AG20443 (cell line): ENCODE measurements at regions not wholly inside any gene's neighbourhood (a gene's known extent, or its start where the extent isn't known, plus 50 kb on each side); places are given as distances from the start of the nearest gene placed in this dataset.

Experiments
- DNase-seq: peaks from one replicate; pipeline ENCODE4 v3.0.0; 2012; ENCODE audit warnings: low spot score, mixed read lengths

GRCh38 chr11:134797411-134798089 lies 385.5 kb upstream of the B3GAT1 start:
- no peak for DNase-seq

- DNase-seq, result no peak
These were observed 383.0 kb upstream of the B3GAT1 start for GRCh38 chr11:134795017-134795416.

DNA sequence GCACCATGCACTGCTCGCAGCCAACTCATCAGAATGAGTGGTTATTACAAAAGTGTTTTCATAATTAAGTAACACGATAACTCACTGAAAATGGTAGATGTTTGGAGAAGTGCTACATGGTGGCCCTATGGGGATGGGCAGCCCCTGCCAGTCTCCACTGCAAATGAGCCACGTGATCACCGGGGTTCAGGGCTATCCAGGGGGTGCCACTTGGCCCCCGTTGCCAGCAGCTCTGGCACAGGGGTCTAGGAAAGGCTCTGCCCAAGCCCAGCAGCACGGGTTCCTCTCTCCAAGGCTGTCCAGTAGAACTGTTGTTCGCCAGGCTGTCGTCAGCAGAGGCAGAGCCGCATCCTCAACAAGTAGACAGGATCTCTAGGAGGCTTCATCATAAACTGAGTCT lies 382.1 kb upstream of the B3GAT1 start:
- no peak for DNase-seq

DNA sequence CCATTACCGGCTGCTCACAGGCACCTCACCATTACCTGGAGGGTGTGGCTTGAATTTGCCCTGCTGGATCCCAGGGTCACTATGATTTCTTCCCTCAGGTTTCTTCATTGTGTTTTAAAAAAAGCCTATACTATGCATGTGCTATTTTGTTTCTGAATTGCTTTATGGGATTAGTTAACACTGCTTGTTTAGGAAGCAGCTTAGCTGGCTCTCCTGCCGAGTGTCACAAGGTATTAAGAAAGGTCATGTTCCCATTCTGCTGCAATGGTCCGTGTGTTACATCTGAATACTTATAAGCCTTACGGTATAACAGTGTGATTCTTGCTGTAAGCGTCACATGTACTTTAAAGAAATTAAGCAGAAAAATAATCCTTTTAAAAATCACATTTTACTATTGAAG lies 380.6 kb upstream of the B3GAT1 start:
- DNase-seq, result no peak

DNA sequence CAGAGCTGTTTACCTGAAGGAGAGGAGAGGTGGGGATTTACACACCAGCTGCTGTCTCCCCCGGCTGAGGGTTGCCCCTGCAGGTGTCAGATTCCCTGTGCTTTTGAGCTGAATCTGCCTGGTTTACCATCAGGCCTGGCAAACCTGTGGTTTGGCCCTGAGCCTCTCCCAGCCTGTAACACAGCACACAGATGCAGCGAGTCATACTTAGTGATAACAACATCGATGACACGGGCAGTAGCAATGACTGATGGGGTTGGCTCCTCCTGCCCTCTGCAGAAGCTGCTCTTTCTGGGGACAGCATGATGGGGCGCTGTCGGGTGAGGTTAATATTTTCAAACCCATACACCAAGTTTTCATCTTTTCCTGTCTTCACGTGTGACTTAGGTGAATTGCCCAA lies 380.0 kb upstream of the B3GAT1 start:
- no peak for DNase-seq

DNA sequence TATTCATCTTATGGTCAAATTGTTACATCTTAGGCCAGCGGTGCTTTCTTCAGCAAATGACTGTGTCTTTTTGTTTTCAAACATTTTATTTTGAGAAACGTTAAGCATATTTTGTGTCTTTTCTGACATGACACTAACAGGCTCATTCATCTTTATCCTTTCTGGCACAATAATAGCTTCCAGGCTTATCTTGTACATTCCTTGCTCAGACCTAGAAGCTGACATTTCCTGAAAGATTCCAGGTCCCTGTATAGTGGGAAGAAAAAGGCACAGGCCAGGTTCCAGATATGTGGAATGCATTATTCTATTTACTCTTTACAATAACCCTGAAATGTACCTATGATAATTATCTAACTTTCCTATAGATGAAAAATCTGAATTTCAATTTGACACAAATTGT lies 379.1 kb upstream of the B3GAT1 start:
- no peak for DNase-seq

DNA sequence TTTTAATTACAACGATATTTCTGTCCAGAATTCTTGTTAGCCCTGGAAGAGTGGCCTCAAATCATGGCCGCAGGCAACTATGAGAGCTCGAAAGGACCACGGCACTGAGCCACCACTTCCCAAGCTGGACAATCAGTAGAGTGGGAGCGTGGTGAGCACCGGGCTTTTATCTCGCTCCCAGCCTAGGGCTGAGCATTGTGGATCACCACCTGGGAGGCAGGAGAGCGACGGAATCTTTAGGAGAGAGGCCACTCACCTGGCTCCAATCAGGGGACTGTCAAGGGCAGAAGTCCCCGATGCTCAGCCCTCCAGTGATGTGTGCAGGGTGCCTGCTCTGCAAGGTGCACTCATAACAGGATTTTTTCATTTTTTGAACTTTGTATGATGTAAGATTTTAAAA lies 377.1 kb upstream of the B3GAT1 start:
- no peak for DNase-seq

GRCh38 chr11:134786636-134787035 lies 374.6 kb upstream of the B3GAT1 start:
- no peak for DNase-seq

DNA sequence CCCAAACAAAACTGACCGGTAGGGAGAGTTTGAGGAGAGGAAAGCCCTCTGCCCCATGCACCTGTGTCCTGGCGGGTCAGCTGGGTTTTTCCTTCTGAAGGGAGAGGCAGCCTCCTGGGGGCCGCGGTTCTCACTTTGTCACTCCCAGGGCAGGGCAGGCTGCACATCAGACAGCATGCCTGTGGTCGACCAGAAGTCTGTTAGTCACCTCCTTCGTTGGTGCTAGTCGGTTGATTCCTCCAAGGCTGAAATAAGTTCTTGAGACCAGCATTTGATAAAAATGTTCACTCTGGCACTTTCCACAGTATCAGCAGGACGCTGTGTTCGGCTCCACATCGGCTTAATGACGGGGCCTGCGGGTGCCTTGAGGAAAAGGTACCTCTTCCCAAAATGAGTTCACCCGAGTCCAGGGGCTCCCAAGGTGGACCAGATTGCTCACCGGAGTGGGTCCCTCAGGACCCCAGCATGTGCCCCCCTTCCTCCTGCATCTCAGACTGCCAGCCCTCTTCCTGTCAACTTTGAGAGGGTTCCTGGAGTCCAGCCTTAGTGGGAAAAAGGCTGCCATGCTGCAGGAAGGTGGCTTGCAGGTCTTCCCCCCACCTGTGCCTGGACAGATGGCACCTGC lies 373.7 kb upstream of the B3GAT1 start:
- no peak for DNase-seq

GRCh38 chr11:134785059-134785458 lies 373.0 kb upstream of the B3GAT1 start:
- no peak for DNase-seq

DNA sequence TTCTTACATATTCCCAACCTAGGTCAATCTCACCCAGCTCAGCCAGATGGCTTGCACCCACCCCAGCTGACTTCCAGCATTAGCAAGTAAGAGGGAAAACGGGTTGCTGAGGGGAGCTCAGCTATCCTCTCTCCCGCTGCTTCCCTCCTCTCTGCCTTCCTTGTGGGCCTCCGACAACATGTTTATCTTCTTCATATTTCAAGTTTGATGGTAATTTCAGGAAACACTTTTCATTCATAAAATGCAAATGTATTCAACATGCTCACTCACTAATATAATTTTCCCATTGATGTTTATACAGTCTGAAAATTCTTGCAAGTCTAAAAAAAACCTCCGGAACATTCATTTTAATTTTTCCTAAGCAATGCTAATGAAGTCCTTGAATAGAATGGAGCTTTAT lies 372.5 kb upstream of the B3GAT1 start:
- no peak for DNase-seq

DNA sequence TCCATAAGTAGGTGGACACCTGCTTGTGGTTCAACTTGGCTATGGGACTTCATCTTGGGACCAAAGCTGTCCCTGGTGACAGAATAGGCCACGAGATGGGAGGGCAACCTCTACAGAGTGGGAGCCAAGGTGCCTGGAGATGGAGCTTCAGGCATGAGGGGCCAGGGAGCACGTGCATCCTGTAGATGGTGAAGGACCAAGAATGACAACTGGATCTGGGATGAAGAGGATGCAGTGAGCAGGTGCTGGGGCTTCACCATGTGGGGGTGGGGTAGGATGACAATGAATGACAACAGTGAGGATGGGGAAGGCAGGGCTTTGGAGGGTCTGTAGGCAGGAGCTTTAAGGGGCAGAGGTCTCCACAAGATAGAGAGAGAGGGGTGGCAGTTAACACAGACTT lies 372.0 kb upstream of the B3GAT1 start:
- DNase-seq, result no peak

- no peak for DNase-seq
These were observed 371.2 kb upstream of the B3GAT1 start for GRCh38 chr11:134783234-134783633.

DNA sequence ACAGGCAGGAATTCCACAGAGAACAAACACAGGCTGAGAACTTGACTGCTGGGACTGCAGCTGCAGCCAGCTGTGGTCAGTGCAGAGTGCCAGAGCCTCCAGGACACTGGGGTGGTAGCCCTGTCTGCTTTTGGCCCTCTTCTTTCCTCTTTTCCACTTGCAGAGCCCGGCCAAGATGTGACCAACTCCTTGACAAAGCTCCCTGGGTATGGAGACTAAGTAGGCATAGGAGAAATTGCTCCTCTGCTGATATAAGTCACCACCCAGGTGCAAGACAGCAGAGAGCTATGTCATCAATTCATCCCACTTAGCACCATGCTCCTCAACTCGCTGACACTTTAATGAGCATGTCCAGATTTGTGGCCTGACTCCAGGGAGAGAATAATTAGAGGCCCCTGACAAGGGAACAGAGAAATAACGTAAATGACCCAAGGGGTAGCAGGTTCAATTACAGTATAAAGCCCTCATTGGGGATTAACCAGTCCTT lies 369.4 kb upstream of the B3GAT1 start:
- no peak for DNase-seq

GRCh38 chr11:134780486-134781147 lies 368.6 kb upstream of the B3GAT1 start:
- no peak for DNase-seq

DNA sequence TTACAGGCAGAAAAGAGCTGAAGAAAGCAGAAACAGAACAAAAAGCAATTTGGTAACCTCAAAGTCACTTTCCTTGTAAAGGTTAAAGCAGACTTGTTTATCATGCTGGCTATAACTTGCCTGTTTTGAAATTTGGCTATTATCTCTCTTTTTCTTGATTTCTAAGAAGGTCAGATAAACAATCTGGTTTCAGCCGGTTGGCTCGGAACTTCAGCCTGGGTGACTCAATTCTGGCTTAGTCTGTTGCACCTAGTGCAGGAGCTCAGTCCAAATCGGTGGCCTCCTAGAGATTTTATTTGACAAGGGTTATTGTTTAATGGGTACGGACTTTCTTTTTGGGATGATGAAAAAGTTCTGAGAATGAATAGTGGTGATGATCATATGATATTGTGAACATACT lies 367.1 kb upstream of the B3GAT1 start:
- no peak for DNase-seq

- DNase-seq, result no peak
These were observed 356.4 kb upstream of the B3GAT1 start for GRCh38 chr11:134768463-134768862.

GRCh38 chr11:134765565-134765964 lies 353.5 kb upstream of the B3GAT1 start:
- DNase-seq, result no peak

- no peak for DNase-seq
These were observed 352.9 kb upstream of the B3GAT1 start for GRCh38 chr11:134764966-134765365.

DNA sequence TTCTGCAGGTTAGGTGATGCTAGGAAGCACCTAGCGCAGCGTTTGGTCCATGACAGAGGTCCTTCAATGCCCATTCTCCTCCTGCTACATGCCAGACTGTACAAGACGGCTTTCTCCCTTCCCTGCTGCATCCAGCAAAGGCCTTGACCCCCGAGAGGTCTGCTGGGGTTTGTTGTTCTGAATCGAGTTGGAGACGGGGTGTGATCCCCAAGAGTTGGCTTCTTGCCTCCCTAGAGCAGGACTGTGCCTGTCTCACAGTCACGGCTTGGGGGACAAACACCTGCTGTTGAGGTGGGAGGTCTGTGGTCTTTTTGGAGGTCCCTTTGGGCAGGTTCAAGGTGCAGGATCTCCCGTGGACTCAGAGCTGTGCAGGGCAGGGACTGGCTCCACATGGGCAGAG lies 352.3 kb upstream of the B3GAT1 start:
- no peak for DNase-seq

- no peak for DNase-seq
These were observed 351.0 kb upstream of the B3GAT1 start for GRCh38 chr11:134763030-134763388.

DNA sequence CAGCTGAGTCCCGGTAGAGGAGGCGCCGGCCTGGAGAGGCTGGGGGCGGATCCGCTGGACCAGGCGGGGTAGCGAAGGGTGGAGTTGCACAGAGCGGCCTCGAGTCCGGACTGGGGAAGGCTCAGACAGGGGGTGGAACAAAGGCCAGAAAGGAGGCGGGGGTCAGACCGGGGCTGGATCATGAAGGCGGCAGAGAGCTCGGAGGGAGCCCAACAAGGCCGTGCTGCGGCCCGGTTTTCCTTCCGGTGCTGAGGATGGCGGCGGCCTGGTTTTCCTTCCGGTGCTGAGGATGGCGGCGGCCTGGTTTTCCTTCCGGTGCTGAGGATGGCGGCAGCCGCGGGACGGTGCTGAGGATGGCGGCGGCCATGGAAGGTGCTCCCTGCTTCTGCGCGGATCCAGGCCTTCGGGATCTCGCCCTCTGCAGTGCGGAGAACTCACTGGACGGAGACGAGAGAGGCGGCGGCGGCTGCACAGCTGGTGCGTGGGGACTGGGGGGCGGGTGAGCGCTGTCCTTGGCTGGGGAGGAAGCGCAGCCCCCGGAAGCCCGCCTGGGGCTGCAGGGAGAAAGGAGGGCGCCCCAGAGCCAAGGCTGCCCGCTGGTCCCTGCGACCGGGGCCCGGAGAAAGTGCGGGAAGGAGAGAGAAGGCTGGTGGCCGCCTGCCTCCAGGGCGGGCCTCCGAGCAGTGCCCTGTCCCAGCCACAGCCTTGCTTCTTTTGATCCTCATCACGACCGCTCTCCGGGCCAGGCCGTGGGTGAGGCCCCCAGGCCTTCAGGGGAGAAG lies 350.4 kb upstream of the B3GAT1 start:
- peak; percentile 39 for DNase-seq

- DNase-seq, result no peak
These were observed 349.8 kb upstream of the B3GAT1 start for GRCh38 chr11:134761926-134762247.
